Peyer's patch (tissue), 4 donors: ENCODE measurements at regions not wholly inside any gene's neighbourhood (a gene's known extent, or its start where the extent isn't known, plus 50 kb on each side); places are given as distances from the start of the nearest gene placed in this dataset.

Experiments
- CTCF ChIP-seq, 6 experiments: fragments of 450-650 bp in 4 of 6; fragments of 200-600 bp in 2 of 6; sonication (generic) in 1 of 6; IDR thresholded peaks; one replicate each; pipeline ENCODE4 v1.5.1; 2017 to 2019; ENCODE audit warnings: antibody characterized with exemption in 6 of 6, mild to moderate bottlenecking in 3 of 6, moderate library complexity in 1 of 6
- POLR2A ChIP-seq, 2 donors: fragments of 450-650 bp; IDR thresholded peaks; one replicate each; pipeline ENCODE4 v1.5.1; 2017; ENCODE audit warnings: antibody characterized with exemption in 2 of 2, mild to moderate bottlenecking in 2 of 2, moderate library complexity in 2 of 2

GRCh38 chr7:67549126-67549525, 552.5 kb downstream of the TYW1 start:
- no peak for TF ChIP-seq CTCF (IDR thresholded peaks at IDR 0.05)
- TF ChIP-seq POLR2A (IDR thresholded peaks at IDR 0.05) = no peak
